ENCODE measurements at regions not wholly inside any gene's neighbourhood (a gene's known extent, or its start where the extent isn't known, plus 50 kb on each side); places are given as distances from the start of the nearest gene placed in this dataset.

GRCh38 chr5:87588316-87588715 is 175.6 kb upstream of the CCNH start:
- TF ChIP-seq CTCF (IDR thresholded peaks at IDR 0.05) (no peak), REST (IDR thresholded peaks at IDR 0.05; ENCODE audit: low read depth, low read length) (no peak)

All from SK-N-SH (cell line).